HS-5 (cell line): ENCODE measurements at regions not wholly inside any gene's neighbourhood (a gene's known extent, or its start where the extent isn't known, plus 50 kb on each side); places are given as distances from the start of the nearest gene placed in this dataset.

ENCODE experiments used
- DNase-seq: peaks from one replicate; pipeline ENCODE4 v3.0.0-alpha.2; 2012; ENCODE audit warnings: low read depth

DNA sequence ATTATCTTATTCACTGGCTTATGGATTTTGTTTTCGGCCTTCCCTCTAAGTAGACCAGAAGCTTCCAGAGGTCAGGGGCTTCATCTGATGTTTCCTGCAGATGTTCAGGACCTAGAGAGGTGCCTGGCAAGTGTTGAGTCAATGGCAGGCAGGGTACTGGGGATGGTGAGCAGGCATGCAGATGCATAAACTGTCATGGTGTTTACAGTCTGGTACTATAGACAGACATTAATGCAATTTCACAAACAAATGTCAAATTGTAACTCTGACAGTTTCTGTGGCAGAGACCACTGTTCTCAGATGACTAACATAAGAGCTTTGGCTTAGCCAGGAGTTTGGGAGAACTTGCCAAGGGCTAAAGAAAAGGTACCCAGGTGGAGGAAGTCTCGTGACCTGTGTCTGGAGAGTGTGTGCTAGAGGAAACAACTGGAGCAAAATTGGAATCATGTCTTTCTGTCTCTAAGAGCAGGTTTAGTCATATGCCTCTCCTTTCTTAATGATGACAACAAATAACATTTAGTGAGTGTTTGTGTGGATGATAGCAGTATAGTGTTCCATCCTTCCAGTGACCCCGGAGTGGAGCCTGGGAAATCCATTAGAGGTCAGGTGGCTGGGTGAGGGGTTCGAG, 53.7 kb upstream of the TRAK1 start:
- no peak for DNase-seq

DNA sequence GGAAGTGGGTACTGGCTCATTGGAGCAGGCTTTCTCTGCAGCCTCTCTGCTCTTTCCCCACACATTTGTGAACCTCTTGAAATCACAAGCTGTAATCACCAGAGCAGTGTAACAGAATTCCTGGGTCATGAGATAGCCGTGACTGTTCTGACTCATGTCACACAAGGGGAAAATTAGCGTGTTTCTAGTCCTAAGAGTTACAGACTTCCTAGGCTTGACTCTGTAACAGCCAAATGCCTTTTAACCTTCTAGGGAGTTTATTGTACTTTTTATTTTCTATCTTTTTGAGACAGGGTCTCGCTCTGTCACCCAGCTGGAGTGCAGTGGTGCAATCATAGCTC, 54.7 kb upstream of the TRAK1 start:
- DNase-seq, result peak; percentile 90

- DNase-seq, result no peak
Observed at GRCh38 chr3:42035816-42036482, 55.2 kb upstream of the TRAK1 start.

DNA sequence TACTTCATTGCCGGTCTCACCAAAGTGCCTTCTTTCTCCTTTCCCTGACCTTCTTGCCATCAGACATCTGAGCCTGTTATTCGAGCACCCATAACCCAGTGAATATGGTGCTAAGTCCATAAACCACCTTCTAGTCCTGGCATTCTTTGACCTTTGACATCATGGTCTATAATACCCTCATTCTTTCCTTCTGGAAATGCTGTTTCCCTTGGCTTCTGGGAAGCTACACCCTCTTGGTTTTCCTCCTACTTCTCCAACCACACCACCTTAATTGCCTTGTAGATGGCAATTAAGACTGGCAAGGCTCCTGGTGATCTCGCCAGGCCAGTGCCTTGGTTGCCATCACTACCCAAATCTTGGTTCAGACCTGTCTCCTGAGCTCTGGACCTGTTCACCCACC, 56.1 kb upstream of the TRAK1 start:
- no peak for DNase-seq

GRCh38 chr3:42033741-42034140, 57.4 kb upstream of the TRAK1 start:
- DNase-seq, result no peak

- peak; percentile 61 for DNase-seq
Observed at GRCh38 chr3:42032693-42033349, 58.3 kb upstream of the TRAK1 start.

- no peak for DNase-seq
Observed at GRCh38 chr3:42031808-42032480, 59.2 kb upstream of the TRAK1 start.

GRCh38 chr3:42028474-42028873, 62.7 kb upstream of the TRAK1 start:
- DNase-seq, result no peak

- no peak for DNase-seq
Observed at GRCh38 chr3:42027571-42027970, 63.6 kb upstream of the TRAK1 start.

- DNase-seq, result peak; percentile 74
Observed at GRCh38 chr3:42025370-42026138, 63.7 kb upstream of the ULK4 start.

GRCh38 chr3:42024591-42025351, 62.9 kb upstream of the ULK4 start:
- DNase-seq, result no peak

- DNase-seq, result no peak
Observed at GRCh38 chr3:42023380-42023779, 61.5 kb upstream of the ULK4 start.

- DNase-seq, result no peak
Observed at GRCh38 chr3:42022355-42022754, 60.5 kb upstream of the ULK4 start.

- peak; percentile 68 for DNase-seq
Observed at GRCh38 chr3:42020684-42021307, 58.9 kb upstream of the ULK4 start.

DNA sequence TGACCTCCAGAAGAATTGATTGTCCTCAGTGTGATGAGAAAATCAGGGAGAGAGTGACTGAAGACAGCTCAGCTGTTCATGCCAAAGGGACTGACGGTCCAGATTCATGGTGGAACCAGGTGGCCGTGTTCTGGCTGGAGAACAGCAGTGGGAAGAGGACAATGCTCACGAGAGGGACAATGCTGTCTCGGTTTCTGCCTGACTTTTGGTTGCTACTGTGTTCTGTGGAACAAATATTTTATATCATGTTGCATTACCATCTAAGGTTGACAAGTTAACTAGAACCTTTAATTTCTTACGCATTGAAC, 58.0 kb upstream of the ULK4 start:
- DNase-seq, result no peak

DNA sequence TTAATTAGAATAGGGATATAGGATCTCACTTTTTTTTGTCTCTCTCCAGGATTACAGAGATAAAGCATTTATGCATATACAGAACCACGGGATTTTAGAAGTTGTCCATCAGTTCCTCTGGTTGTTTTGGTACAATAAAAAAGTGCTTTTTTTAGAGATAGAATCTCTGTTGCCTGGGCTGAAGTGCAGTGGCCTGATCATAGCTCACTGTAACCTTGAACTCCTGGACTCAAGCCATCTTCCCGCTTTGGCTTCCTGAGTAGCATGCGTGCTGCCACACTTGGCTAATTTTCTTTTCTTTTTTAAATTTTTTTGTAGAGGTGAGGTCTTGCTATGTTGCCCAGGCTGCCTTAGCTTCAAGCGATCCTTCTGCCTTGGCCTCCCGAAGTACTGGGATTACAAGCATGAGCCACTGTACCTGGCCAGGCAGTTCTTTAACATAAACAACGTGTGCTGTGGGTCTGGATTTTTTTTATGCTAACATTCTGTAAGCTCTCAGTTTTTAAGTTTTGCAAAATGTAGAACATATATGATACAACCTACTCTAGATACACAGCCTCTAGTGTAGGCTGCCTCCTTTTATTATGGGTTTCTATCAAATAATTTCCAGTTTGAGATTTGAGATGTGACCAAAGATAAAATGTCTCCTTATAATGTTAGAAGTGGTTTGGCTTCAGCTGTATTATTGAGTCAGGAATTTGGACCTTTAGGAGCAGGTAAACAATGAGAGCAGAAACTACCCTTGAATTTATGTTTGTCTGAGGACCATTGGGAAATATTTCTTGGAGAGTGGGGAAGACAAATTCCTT, 57.4 kb upstream of the ULK4 start:
- no peak for DNase-seq

- no peak for DNase-seq
Observed at GRCh38 chr3:42014921-42015533, 53.1 kb upstream of the ULK4 start.

DNA sequence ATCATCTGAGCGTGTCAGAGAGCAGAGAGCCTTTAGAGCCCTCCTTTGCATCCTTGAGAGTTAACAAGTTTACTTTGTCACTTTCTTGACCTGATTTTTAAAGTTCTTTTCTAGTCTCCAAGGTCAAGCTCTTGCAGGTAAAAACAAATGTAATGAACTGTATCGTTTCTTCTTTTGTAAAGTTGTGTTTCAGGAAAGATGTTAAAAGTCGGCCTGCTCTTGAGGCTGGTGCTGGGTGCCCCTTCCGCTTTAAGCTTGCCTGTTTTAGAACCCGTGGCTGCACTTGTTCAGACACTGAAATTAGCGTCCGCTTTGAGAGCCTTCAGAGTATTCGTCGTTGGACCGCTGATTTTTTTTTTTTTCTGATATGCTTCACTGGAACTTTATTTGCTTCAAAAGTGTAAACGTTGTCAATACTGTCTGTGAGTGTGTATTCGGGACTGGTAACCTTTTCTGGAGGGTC, 52.6 kb upstream of the ULK4 start:
- no peak for DNase-seq

DNA sequence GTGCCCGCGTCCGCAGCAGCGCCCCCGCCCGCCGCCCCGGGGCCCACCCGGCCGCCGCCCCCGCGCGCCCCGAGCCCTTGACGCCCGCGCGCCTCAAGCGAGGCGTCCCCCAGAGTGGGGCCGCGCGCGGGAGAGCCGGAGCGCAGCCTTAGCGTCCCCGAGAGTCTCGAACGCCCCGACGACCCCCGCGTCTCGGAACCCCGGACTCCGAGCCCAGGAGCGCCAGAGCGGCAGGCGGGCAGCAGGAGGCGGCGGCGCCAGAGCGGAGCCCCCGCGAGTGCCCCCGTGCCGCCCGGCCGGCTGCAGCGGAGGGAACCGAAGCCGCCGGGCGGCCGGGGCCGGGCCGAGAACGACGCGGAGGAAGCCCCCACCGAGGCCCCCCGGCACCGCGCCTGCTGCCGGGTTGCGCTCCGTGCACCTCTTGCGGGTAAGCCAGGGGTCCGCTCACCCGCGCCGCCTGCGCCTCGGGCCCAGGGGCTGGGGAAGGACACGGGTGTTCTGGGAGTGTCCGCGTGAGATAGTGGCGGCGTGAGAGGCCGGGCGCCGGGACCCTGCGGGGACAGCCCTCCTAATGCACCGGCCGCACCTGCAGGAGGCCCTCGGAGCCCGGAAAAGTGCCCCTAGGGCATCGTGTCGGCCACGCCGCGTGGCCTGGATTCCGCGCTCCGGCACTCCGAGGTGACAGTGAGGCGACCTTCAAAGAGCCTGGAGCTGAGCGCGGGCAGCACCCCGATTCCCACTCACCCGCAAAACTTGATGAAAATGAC, 52.0 kb upstream of the ULK4 start:
- DNase-seq, result no peak
